BJ (cell line): ENCODE measurements at regions not wholly inside any gene's neighbourhood (a gene's known extent, or its start where the extent isn't known, plus 50 kb on each side); places are given as distances from the start of the nearest gene placed in this dataset.

Experiments used
- CTCF ChIA-PET: fragments of 350-600 bp; formaldehyde crosslinking; extraction: SDS; loops from one replicate; lab custom pipeline; 2021; ENCODE audit warnings: antibody characterized with exemption, inconsistent platforms; lab: Yijun Ruan, JAX
- POLR2A ChIA-PET: fragments of 300-600 bp; sonication (Branson Sonifier 250); formaldehyde crosslinking; extraction: SDS; loops from one replicate; lab custom pipeline; 2021; ENCODE audit warnings: antibody characterized with exemption; lab: Charles Lee
- DNase-seq: peaks from one replicate; pipeline ENCODE4 v3.0.0-alpha.2; 2011; ENCODE audit warnings: low read depth
- H3K27me3 ChIP-seq: 2 replicates; pipeline ENCODE4 v1.6.0; 2011; ENCODE audit warnings: low read length; ENCODE audit not compliant: control insufficient read depth, insufficient read depth
- H3K36me3 ChIP-seq: 2 replicates; pipeline ENCODE4 v1.5.1; 2011; ENCODE audit warnings: low read length; ENCODE audit not compliant: control insufficient read depth, insufficient read depth
- H3K4me3 ChIP-seq: 2 replicates; pipeline ENCODE4 v1.5.1; 2011; ENCODE audit warnings: low read depth, mild to moderate bottlenecking, control low read depth, low read length
- CTCF ChIP-seq: IDR thresholded peaks from 2 replicates; pipeline ENCODE4 v1.5.1; 2011; ENCODE audit warnings: low read depth, mild to moderate bottlenecking, control low read depth, inconsistent platforms, low read length, moderate library complexity; ENCODE audit not compliant: insufficient read depth

GRCh38 chr15:47552978-47553608, 164.2 kb upstream of the SEMA6D start:
- POLR2A ChIA-PET: no interaction called here
- CTCF ChIA-PET: interaction anchor here (1.4 kb wide), 1 partner anchor 13 kb away, joined by 3 read pairs; no protein-coding TSS in a partner anchor
- Histone ChIP-seq H3K27me3 (no peaks in the 10 kb centered on the region), H3K36me3 (no peaks in the 10 kb centered on the region), H3K4me3 (no peak overlapping the region)
- DNase-seq: no peak
- no peak for TF ChIP-seq CTCF

- Histone ChIP-seq H3K4me3 (no peak overlapping the region), H3K27me3 (no peaks in the 10 kb centered on the region), H3K36me3 (no peaks in the 10 kb centered on the region)
- POLR2A ChIA-PET: no interaction called here
- DNase-seq: no peak
- TF ChIP-seq CTCF: no peak
- CTCF ChIA-PET: interaction anchor here (0.6 to 1.4 kb wide), 2 partner anchors 13 to 557 kb away, joined by 3 read pairs; no protein-coding TSS in a partner anchor
These were observed 163.4 kb upstream of the SEMA6D start for GRCh38 chr15:47553947-47554346.

- Histone ChIP-seq H3K36me3 (no peaks in the 10 kb centered on the region), H3K4me3 (no peak overlapping the region), H3K27me3 (no peaks in the 10 kb centered on the region)
- ChIA-PET POLR2A (interaction anchor here (0.6 kb wide), 1 partner anchor 362 kb away, joined by 3 read pairs; no protein-coding TSS in a partner anchor), CTCF (no interaction called here)
- TF ChIP-seq CTCF: no peak
- DNase-seq: no peak
These were observed 156.2 kb upstream of the SEMA6D start for GRCh38 chr15:47561102-47561501.

GRCh38 chr15:47565949-47566348, 151.4 kb upstream of the SEMA6D start:
- no peaks in the 10 kb centered on the region for H3K27me3 ChIP-seq
- H3K36me3 ChIP-seq: no peaks in the 10 kb centered on the region
- POLR2A ChIA-PET: interaction anchor here (0.6 kb wide), 1 partner anchor 30 kb away, joined by 3 read pairs; no protein-coding TSS in a partner anchor
- CTCF ChIA-PET: interaction anchor here (1.6 kb wide), 1 partner anchor 12 kb away, joined by 3 read pairs; no protein-coding TSS in a partner anchor
- no peak for TF ChIP-seq CTCF
- no peak for DNase-seq
- H3K4me3 ChIP-seq: no peak overlapping the region

- ChIA-PET CTCF (interaction anchor here (1.6 kb wide), 1 partner anchor 13 kb away, joined by 3 read pairs; no protein-coding TSS in a partner anchor), POLR2A (interaction anchor here (0.6 kb wide), 1 partner anchor 31 kb away, joined by 3 read pairs; no protein-coding TSS in a partner anchor)
- no peaks in the 10 kb centered on the region for H3K36me3 ChIP-seq
- H3K4me3 ChIP-seq: no peak overlapping the region
- TF ChIP-seq CTCF: no peak
- no peaks in the 10 kb centered on the region for H3K27me3 ChIP-seq
- DNase-seq: no peak
These were observed 150.7 kb upstream of the SEMA6D start for GRCh38 chr15:47566610-47567009.
